HG03025 (cell line): ENCODE measurements at regions not wholly inside any gene's neighbourhood (a gene's known extent, or its start where the extent isn't known, plus 50 kb on each side); places are given as distances from the start of the nearest gene placed in this dataset.

Source experiments
- ATAC-seq: cut with Tn5 transposase; IDR thresholded peaks from one replicate; pipeline ENCODE4 v1.9.1; 2021; ENCODE audit warnings: mild to moderate bottlenecking, moderate library complexity; ENCODE audit not compliant: unreplicated experiment, low FRiP score

DNA sequence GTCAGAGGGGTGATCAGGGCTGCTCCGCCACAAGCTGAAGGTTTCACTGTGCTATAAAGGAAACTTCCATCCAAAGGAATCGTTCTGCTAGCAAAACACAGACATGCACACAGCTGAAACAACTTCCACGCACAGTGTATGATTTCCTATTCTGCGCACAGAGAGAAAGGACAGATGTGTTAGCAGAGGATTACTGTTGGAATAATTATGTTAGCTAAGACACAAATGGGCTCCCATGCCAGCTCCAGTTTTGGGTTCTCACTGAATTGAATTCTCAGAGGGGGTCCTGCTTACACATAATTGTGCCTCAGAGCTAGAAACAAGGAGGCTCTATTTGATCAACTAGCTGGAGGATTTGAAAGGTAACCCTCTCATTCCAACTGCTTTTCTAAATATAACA is 352.4 kb downstream of the IRX2 start:
- ATAC-seq: no peak

DNA sequence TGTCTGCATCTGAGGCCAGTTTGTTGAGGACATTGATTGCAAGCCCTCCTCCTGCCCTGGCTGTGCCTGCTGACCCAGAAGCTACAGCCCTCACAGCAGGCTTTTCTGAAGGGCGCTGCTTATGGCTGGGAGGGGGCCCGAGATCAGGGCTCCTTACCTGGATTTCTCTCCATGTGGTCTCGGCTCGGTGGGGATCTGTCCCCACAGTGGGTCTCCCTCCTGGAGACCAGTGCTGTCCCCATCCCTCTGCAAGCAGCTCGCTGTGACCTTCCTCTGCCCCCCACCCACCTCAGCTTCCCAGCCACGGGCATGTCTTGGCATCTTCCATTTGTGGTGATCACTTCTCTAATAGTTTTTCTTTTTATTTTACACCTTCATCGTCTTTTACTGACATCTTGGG is 357.9 kb downstream of the IRX2 start:
- ATAC-seq: no peak

DNA sequence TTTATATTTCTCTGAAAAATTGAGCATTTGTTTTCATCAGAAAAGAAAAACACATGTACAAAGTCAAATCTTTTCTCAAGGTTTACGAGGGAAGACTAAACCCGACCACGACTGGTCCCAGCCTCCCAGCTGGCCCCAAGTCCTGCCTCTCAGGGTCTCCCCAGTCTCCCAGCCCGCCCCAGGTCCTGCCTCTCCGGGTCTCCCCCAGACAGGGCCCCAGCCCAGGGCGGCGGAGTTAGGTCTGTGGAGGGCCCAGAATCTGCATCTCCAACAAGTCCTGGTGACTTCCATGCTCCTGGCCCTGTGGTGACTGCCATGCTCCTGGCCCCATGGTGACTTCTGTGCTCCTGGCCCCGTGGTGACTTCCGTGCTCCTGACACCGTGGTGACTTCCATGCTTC is 359.9 kb downstream of the IRX2 start:
- no peak for ATAC-seq

DNA sequence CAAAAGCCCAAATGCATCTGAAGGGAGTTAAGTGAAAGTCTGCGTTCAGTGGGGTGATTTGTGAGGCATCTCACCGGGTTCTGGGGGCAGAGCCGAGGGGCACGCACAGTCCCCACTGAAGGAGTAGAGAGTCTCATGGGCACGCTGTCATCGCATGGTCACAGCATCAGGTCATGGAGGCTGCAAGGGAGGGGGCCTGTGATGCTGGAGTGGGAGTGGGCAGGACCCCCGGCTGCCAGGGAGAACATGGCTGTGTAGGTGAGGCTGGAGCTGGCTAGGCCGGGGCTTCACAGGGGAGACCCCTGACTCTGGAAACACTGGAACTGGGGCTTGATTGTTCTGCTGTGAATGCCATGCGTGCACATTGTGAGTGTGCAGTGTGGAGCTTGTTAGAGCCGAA is 360.5 kb downstream of the IRX2 start:
- no peak for ATAC-seq

DNA sequence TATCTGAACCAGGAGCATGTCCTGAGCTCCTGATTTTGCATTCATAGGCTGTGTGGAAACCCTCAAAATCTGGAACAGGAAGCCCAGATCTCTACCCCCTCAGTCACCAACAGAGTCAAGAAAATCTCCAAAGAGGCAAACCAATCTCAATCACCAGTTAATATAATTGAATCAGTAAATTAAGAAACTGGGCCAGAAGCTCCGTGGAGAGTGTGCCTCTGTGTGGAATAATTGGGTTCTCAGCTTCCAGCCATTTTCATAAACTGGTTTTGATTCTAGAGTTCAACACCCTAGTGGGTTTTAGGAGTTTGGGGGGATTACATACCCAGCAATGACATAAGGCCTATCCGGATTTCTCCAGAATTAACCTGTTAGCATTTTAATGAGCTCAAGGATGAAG is 362.9 kb downstream of the IRX2 start:
- ATAC-seq: no peak

DNA sequence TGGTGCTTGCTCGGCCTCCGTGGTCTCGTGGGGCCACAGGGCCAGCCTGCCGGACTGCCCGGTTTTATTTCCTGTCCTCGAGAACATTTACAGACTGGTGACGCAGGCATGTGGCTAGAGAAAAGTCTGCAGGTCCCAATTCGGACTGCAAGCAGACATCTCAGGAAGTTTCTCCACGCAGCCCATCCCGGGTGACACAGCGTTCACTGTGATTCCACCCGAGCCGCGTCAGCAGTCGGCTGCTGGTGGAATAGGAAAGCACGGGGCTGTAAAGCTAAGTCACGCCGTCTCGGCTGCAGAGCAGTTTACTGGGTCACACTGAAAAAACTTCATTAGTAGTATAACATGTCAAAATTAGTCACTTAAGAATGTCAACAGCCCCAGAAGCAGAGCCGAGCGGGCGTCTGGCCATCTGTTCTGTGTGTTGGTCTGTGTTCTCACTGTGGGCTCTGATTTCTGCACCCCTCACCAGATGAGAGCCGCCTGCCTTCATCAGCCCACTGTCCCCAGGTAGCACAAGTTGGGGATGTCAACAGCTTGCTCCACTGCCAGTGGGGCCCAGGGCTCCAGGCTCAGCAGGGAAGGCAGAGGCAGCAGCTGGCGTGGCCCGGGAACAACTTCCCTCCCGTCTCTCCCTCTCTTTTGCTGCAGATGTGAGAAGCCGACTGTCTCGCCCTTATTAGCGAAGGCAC is 363.7 kb downstream of the IRX2 start:
- ATAC-seq: no peak

DNA sequence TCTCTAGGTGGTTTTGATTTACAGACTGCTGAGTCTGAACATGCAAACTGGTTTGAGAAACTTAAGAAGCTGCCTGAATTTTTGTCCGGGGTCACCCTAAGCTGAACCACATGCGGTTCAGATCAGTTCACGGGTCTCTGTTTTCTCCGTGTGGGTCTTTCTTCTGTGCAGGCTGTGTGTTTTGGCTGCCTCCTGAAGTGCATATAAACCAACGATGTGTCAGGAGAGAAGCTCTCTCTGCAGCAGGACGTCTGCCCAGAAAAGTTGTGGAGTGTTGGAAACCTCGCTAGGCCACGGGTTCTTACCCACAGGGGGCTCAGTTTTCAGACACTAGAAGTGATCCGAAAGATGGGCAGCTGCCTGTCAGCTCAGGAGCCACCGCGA is 364.2 kb downstream of the IRX2 start:
- no peak for ATAC-seq

DNA sequence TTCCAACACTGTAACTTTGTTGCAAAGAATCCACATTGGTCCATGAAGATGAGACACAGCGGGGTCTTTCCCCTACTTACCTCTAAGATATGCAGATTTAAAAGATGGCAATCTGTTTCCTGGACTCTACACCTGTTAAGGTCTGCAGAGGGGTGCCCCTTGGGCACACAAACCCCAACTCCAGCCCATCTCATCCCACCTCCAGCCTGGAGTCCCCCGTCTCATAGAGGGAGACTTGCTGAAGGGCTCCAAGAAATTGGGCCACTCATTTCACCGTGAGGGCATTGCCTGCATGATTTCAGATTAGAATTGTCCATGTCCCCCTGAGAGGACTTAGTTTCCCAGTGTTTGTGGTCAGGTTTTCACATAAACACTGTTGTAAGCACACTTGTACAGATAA is 365.7 kb downstream of the IRX2 start:
- ATAC-seq: no peak

DNA sequence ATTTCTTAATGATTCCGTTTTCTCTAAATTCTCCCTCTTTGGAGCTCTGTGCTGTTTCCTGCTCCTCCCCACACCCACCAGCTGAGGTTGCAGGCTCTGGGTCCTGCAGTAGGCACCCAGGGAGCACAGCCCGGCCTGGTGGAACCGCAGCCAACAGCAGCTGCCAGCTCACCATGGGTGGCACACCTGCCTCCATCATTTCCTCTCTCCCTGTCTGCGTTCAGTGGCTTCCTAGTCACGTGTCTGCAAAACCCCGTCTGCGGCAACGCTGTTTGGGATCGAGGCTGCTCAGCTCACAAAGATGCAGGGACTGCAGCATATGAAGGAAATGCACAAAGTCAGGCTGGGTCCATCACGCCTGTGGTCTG is 367.8 kb downstream of the IRX2 start:
- ATAC-seq: no peak

DNA sequence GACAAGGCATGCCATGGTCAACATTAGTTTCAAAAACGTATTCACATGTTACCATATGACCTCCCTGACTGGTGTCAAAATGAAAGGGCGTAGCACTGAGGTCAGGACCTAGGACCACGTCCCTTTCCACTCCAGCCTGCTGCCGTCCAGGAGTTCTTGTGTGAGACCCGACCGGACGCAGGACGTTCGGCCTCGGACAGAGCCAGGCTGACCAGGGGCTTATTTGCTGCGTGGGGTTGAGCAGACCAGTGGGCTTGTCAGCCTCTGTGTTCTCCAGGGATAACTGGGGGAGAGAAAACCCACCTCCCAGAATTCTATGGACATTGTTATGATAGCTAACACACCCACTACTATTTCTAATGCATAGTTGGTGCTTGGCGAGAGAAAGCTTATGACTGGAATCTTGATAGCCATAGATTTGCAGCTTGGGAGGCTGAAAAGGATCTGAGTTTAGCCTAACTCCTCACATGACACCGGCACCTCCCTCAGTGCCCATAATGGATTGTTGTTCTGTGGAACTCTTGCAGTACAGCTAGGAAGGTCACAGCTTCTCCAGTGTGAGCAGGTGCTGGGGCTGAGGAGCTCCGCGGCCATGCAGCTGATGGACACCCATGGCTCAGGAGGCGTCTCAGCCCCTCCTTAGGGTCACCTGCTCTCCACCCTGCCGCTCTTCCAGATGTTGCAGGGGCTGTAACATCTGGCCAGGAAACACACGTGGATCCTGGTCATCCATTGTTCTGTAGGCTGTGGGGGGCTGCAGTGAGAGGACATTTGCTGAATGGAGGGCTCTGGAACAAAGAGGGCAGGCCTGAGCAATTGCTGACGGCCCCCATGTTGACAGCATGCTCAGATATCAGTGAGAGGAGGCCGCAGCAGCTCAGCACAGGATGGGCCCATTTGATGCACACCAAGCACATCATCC is 368.4 kb downstream of the IRX2 start:
- ATAC-seq: no peak

DNA sequence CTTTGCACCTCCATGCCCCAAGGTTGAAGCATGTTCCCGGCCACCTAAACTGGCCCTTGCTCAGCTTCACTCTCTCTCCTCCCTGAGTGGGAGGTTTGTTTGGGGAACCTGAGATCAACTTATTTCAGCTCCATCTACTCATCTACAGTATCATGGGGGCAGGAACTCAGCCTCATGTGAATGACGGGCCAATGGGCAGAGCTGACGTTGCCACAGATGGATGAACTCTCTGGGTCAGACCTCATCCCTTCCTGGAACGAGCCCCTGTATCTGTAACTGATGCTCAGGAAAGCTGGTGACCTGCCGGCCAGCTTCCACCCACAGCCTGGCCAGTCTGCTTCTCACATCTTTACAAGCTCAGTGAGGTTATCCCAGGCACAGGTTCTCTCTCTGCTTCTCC is 369.6 kb downstream of the IRX2 start:
- ATAC-seq: no peak

DNA sequence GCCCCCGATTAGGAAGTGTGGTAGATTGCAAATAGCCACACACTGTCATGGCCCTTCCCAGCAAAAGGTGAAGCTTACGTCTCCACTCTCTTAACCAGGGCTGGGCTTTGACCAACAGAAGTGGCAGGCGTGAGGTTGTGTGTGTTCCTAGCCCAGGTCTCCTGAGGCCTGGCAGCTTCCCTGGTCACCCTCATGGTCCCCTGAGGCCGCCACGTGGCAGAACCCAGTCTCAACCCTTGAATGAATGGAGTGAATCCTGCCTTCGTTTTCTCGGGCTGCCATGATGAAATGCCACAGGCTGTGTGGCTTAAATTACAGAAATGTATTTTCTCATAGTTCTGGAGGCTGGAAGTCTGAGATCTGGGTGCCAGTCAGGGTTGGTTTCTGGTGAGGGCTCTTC is 370.4 kb downstream of the IRX2 start:
- no peak for ATAC-seq

DNA sequence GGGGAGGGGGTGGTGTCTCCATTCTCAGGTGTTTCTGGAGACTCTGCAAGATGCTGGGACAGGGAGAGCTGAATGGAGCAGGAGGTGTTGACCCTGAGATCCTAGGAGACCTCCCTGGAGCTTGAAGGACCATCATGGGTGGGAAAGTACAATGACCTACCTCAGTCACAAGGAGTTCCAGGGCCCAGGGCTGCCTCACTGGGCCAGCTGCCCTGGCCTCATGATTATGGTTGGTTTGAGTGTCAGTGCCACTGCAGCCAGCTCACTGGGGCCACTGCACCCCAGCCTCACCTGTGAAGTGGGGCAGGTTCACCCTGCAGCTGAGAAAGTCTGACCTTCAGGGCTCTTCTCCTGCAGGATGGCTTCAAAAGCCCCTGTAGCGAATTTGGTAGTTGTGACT is 372.5 kb downstream of the IRX2 start:
- no peak for ATAC-seq

DNA sequence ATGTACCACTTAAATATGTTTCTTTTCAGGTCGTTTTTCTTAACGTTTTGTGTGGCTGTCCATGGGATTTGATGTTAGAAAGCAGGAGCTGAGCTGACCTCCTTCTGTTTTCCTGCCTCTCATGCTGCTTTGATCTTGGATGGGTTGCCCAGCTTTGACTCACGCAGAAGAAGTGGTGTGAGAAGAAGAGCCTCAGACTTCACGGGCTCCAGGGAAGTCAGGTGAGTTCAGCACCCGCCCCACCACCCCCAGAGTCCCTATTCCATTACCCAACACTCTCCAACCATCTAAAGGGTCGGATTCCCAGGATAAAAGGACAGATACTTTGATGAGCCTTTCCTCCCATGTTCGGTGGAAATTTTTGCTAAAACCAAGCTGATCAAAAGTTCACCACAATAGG is 373.4 kb downstream of the IRX2 start:
- ATAC-seq: no peak

DNA sequence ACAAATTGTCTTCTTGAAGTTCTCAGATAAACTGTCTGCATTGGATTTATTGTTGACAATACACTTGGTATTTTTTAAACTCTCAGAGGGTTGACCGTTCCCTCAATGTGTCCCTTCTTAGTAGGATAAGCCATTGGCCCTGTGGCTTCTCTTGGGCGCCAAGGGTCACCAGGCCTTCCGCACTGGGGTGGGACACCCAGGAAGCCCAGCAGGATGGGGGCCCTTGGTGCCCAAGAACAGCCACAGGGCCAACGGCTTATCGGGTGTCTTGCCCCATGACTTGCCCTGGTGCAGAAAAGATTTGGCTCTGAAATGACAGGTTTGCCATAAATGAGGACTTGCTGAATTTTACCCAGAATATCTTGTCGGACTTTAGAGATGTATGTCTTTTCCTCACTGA is 375.0 kb downstream of the IRX2 start:
- no peak for ATAC-seq

DNA sequence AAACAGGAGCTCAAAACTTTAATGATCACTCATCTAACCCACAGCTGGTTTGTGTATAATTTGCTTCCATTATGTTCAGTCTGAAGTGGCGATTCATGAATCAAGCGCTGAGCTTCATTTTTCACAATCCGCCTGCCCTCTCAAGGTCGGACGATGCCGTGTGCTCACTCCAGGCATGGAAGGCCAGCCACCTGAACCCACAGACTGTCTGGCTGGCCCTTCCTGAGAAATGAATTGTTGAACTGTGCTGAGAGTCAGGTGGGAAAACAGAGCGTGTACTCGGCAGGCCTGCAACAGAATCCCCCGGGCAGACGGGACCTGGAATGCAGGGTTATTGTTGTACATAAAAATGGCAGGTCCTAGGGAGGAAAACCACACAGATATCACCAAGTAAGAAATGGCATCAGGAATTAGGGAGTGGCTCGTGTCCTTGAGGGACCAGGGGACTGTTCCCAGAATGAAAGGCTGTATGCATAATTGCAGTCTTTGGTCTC is 375.7 kb downstream of the IRX2 start:
- ATAC-seq: no peak

DNA sequence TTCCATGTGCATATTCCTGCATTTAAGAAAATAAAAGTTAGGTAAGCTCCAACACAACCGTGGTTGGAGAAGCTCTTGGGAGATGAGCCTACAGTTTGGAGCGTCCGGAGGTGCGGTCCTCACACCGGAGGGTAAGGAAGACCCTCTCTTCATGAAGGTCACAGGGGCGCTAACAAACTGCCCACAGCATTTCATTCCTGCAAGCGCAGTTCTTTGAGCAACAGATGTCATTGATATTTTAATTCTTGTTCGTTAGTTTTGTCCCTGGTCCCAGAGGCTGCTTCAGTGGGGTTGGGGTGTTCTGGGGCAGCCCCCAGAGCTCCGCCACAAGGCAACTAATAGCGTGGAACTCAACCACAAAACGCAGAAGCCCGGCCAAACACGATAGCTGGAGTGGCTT is 376.2 kb downstream of the IRX2 start:
- ATAC-seq: no peak

DNA sequence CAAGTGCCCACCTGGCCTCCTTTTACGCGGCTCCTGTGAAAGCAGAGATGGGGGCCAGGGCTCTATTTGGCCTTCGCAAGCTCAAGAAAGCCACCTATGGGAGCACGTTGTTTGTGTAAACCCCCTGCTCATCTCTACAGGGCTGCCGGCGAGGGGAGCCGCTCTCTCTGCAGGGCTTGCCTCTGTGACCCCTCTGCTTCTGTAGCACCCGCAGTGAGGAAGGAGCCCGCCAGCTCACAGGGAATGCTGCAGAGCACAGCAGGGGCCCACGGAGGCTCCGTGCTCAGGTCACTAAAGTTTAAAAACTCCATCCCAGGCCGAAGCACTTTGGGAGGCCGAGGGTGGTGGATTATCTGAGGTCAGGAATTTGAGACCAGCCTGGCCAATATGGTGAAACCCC is 376.8 kb downstream of the IRX2 start:
- ATAC-seq: no peak

DNA sequence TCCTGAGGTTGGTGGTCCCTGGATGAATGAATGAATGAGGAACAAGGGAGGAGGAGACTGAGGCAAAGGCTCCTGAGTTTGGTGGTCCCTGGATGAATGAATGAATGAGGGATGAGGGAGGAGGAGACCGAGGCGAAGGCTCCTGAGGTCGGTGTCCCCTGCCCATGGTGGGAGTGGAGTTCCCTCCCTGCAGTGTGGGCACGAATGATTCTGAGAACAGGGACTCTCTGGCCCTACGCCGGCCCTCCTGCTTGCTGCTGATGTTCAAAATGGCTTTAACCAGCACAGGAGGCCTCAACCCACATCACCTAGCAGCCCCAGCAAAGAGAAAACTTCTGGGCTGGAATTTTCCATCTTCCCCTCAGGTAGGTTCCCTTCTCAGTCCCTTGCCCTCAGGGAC is 377.8 kb downstream of the IRX2 start:
- ATAC-seq: no peak

DNA sequence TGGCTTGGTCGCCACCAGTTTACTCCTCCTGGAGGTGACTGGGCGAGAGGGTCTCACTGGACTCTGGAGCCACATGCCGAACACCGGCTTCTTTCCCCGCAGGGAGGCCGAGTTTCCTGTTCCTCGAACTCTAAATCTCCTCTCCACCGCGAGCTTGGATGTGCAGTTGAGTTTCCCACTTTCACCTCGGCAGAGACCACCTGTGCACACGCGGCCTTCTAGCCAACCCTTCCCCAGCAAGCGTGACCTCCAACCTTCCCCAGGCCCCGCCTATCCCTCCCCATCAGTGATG is 380.1 kb downstream of the IRX2 start:
- ATAC-seq: no peak

DNA sequence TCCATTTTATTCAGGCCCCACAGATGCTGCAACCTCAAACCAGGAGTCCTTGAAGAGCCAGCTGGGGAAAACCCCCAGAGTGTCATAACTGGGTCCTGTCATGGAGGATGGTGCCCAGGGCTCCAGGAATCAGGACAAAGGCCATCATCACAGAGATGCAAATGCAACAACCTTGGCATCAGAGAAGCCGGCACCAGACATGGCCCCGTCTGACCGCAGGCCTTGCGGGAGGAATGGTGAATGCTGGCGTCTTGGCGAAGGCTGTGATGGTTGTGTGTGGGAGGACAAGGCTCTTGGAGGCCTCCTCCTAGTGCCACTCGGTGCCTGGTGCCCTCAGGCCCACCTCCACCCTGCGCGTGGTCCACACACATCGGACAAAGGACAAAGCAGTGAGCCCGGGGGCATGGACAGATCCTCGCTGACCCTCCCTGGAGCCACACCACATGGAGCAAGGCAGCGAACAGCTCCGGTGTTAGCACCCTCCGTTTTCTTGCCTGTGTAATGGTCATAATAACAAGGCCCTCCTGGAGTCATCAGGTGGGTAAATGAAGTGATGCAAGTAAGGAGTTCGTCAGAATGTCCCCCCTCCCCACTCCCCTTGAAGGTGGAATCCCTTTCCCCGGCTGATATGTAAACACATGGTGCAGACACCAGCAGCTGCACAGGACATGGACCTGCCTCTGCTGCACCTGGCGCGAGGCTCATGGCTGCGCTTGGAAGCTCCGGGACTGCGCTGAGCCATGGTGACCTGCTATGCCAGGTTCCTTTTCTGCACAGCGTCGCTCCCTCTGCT is 380.7 kb downstream of the IRX2 start:
- no peak for ATAC-seq
